ENCODE measurements at regions not wholly inside any gene's neighbourhood (a gene's known extent, or its start where the extent isn't known, plus 50 kb on each side); places are given as distances from the start of the nearest gene placed in this dataset.
A peak's percentile ranks its signal among the peaks of the same experiment; 100 is the strongest.
"Not testable (repeated sequence)": the region's sequence is repeated elsewhere in the genome, so short reads cannot be mapped to it uniquely, and the experiment has no call there.

- DNase-seq (ENCODE audit: low read depth in 2 of 2): peak; percentile 27 to 38
Observed at GRCh38 chr1:65527190-65527589, 106.7 kb downstream of the LEPR start.

- DNase-seq (ENCODE audit: low read depth in 2 of 2): no peak
Observed at GRCh38 chr1:65527707-65528503, 107.4 kb downstream of the LEPR start.

- no peak for DNase-seq (ENCODE audit: low read depth in 2 of 2)
Observed at GRCh38 chr1:65531972-65532570, 111.6 kb downstream of the LEPR start.

- DNase-seq (ENCODE audit: low read depth in 2 of 2): no peak
Observed at GRCh38 chr1:65535981-65536380, 115.5 kb downstream of the LEPR start.

GRCh38 chr1:65538086-65538485, 117.6 kb downstream of the LEPR start:
- DNase-seq (ENCODE audit: low read depth in 2 of 2): no peak

- DNase-seq (ENCODE audit: low read depth in 2 of 2): no peak
Observed at GRCh38 chr1:65538664-65539063, 118.2 kb downstream of the LEPR start.

DNA sequence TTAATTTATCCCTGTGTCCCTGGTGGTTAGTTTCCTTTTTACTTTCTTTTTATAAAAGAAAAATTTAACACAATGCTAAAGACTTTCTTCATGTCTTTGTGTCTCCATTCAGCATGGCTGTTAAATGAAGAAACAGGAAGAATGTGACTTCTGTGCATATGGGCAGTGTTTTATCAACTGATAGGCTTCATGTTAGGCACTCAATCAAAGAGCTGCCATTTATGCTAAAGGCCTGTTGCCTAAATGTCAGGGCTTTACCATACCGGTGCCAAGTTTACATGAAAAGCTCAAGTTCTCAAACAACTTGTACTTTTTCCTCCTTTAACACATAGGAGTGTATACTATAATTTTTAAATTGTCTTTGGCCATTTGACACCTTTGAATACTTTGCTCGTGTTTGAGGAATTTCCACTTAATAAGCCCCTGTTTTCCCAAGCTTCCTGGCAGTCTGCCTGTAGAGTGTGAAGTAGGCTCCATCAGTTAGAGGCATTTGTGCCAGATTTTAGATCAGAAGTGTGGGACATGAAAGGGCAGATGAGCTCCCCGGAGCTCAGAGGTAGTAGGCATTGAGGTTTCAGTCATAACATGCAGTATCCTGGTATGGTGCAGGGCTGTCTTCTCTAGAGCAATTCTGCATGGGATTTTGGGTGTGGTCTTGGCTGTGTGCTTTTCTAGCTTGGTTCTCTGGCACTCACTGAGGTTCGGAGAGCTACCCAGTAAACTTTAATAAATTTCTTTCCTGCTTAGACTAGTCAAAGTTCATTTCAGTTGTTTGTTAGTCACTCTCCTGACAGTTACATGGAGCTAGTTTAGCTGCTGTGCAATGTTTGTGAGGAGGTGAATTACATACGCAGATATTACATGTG, 119.0 kb downstream of the LEPR start:
- peak in 1 of 2 experiments; percentile 16 for DNase-seq (ENCODE audit: low read depth in 2 of 2)

DNA sequence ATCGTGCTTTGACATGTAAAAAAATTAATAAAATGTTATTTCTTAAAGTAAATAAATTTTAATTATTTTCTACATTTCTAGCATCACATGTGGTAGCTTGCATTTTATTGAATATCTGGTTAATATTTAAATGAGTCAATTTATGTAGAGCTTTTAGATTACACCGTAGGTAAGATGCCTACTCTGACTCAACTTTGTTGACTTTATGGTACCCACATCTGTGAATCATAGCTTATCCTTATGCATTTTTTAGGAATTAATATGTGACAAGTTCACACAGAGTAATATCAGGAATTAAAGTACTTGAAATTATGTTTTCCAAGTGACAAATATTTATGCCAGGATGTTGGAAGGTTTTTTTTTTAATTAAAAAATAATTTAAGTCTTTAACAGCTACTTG, 120.7 kb downstream of the LEPR start:
- no peak for DNase-seq (ENCODE audit: low read depth in 2 of 2)

DNA sequence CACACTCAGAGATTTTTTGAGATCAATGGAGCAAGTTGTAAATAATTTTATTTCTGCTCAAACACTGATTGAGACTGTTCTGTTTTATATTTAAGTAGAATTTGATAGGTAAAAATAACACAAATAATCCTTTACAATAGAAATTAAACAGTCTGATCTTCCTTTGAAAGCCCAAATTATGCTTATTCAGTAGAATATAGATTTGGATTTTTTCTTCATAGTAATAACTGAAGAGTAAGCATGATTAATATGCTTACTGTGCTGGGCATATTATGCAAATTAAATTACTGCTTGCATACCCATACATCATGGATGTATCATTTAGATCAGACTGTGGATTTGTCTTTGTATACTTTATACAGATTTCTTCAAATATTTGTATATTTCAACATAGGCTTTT, 121.4 kb downstream of the LEPR start:
- DNase-seq (ENCODE audit: low read depth in 2 of 2): no peak

GRCh38 chr1:65542592-65542991, 122.1 kb downstream of the LEPR start:
- DNase-seq (ENCODE audit: low read depth in 2 of 2): not testable (repeated sequence)

- DNase-seq (ENCODE audit: low read depth in 2 of 2): not testable (repeated sequence)
Observed at GRCh38 chr1:65550306-65551010, 130.0 kb downstream of the LEPR start.

DNA sequence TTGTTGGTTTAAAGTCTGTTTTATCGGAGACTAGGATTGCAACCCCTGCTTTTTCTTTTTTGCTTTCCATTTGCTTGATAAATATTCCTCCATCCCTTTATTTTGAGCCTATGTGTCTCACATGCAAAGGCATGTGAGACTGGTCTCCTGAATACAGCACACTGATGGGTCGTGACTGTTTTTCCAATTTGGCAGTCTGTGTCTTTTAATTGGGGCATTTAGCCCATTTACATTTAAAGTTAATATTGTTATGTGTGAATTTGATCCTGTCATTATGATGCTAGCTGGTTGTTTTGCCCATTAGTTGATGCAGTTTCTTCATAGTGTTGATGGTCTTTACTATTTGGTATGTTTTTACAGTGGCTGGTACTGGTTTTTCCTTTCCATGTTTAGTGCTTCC, 132.0 kb downstream of the LEPR start:
- not testable (repeated sequence) for DNase-seq (ENCODE audit: low read depth in 2 of 2)

GRCh38 chr1:65554086-65554764, 133.8 kb downstream of the LEPR start:
- DNase-seq (ENCODE audit: low read depth in 2 of 2): not testable (repeated sequence)

DNA sequence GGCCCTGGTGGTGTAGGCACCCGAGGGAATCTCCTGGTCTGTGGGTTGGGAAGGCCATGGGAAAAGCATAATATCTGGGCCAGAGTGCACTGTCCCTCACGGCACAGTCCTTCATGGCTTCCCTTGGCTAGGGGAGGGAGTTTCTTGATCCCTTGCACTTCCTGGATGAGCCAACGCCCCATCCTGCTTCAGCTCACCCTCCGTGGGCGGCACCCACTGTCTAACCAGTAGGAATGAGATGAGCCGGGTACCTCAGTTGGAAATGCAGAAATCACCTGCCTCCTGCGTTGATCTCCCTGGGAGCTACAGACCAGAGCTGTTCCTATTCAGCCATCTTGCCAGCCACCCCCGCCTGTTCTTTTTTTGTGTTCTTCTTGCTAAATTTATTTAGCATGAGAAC, 134.4 kb downstream of the LEPR start:
- no peak for DNase-seq (ENCODE audit: low read depth in 2 of 2)

GRCh38 chr1:65558215-65558614, 137.7 kb downstream of the LEPR start:
- DNase-seq (ENCODE audit: low read depth in 2 of 2): no peak

- no peak for DNase-seq (ENCODE audit: low read depth in 2 of 2)
Observed at GRCh38 chr1:65564493-65564892, 144.0 kb downstream of the LEPR start.

DNA sequence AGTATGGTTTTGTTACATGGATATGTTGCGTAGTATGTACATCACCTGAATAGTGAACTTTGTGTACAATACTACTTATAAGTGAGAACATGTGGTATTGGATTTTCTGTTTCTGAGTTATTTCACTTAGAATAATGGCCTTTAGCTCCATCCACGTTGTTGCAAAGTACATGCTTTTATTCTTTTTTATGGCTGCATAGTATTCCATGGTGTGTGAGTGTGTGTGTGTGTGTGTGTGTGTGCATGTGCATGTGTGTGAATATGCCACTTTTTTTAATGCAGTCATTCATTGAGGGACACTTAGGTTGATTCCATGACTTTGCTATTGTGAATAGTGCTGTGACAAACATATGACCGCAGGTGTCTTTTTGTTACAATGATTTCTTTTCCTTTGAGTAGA, 147.8 kb downstream of the LEPR start:
- DNase-seq (ENCODE audit: low read depth in 2 of 2): no peak

GRCh38 chr1:65572701-65573421, 152.4 kb downstream of the LEPR start:
- DNase-seq (ENCODE audit: low read depth in 2 of 2): no peak

DNA sequence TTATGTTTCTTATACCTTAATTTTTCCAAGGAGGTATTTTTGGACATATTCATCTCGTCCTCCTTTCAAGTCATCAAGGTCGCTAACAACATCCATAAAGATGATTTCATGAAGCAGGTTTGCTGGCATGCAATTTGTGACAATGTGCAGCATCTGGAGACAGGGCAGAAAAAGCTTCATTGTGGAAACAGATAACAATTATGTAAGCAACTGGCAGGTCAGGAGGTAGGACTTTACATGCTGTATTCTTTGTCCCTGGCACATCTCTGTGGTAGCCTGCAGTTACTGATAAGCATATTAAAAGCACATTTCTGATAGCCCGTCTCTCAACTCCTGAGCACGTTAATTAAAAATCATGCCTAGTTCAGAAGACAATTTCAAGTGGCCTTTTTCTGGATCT, 156.8 kb downstream of the LEPR start:
- no peak for DNase-seq (ENCODE audit: low read depth in 2 of 2)

GRCh38 chr1:65577982-65578381, 157.5 kb downstream of the LEPR start:
- DNase-seq (ENCODE audit: low read depth in 2 of 2): not testable (repeated sequence)

DNA sequence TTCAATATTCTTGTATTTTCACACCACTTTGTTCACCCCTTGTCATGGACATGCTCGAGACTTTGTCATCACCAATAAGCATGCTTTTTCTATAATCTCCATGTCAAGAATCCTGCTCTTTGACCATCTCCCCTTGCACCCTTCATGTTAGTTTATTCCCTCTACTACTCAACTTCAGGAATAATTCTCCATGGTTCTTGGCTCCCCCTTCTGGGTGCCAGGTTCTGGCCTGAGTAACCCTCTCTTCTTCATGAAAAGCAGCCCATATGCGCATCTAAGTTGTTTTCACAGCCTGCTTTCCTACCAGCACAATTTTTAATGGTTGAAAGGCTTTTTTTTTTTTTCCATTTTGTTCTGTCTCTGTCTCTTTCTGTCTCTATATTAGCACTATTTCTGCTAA, 160.7 kb downstream of the LEPR start:
- DNase-seq (ENCODE audit: low read depth in 2 of 2): no peak
